ENCODE measurements at regions not wholly inside any gene's neighbourhood (a gene's known extent, or its start where the extent isn't known, plus 50 kb on each side); places are given as distances from the start of the nearest gene placed in this dataset.

DNA sequence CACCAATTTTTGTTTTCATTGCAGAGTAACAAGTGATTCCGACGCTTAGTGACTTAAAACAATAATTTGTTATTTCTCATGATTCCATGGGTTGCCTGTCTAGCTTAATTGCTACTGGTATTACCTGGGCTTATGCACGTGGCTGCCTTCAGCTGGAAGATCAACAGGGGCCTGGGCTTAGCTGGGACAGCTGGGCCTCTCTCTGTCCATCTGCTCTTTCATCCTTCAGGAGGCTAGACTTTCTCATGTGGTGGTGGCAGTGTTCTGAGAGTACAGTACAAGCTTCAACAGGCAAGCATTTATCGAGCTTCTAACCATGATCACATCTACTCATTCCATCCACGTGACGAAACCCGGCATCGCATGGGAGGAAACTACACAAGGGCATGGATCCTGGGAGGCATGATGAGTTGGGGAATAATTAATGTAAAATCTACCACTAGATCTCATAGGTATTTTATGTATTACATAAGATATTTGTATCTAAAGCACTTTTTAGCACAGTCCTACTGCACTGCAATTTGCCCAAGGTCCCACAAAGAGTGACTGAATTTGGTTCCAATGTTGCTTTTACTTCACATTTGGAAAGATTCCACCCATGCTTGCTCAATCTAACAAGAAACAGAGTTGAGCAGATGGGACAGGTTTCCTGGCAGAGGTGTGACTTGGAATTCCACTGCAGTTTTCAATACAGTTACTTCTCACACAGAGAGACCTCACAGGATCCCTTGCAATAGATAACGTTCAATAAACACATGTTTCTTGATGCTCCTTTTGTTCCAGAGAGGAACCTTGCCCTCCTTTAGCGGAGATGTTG is 153.1 kb upstream of the FRMD6 start:
- Histone ChIP-seq H3K9me3 (ENCODE audit: control insufficient read depth, low read length) (no peaks in the 10 kb centered on the region), H3K4me3 (ENCODE audit: insufficient read depth, low read depth, low read length) (no peak overlapping the region), H3K4me1 (ENCODE audit: control insufficient read depth, insufficient read depth, low read length) (no peaks in the 10 kb centered on the region), H3K27me3 (ENCODE audit: control insufficient read depth, insufficient read depth, low read length, poor library complexity, severe bottlenecking) (no peaks in the 10 kb centered on the region), H3K27ac (ENCODE audit: insufficient read depth, low read depth, low read length, poor library complexity, severe bottlenecking) (no peak overlapping the region), H3K36me3 (ENCODE audit: control insufficient read depth, insufficient read depth, low read length) (no peaks in the 10 kb centered on the region)
- 93 to 94% methylated on average over 6 of the region's 10 CpGs for whole genome bisulfite sequencing, 2 experiments

DNA sequence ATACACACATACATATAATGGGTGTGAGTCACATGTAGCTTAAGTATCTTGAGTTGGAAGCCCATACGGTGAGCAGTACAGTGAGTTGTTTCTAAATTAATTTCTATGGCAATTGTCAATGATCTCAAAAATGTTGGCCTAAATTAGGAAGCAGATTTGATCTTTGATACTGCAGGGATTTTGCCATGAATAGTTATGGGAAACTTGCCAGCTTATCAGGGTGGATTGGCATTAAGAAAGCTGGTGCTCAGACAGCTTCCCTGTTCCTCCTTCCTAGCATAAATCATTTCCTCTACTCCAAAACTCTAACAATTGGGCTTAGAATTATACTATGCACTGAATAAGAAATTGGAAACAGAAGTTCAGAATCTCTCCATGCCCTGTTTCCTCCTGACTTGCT is 150.9 kb upstream of the FRMD6 start:
- H3K27ac ChIP-seq (ENCODE audit: insufficient read depth, low read depth, low read length, poor library complexity, severe bottlenecking): no peak overlapping the region
- H3K4me1 ChIP-seq (ENCODE audit: control insufficient read depth, insufficient read depth, low read length): no peaks in the 10 kb centered on the region
- WGBS, 2 experiments: 85 to 94% methylated on average over 1 of the region's 1 CpG
- no peaks in the 10 kb centered on the region for H3K27me3 ChIP-seq (ENCODE audit: control insufficient read depth, insufficient read depth, low read length, poor library complexity, severe bottlenecking)
- H3K4me3 ChIP-seq (ENCODE audit: insufficient read depth, low read depth, low read length): no peak overlapping the region
- H3K9me3 ChIP-seq (ENCODE audit: control insufficient read depth, low read length): no peaks in the 10 kb centered on the region
- no peaks in the 10 kb centered on the region for H3K36me3 ChIP-seq (ENCODE audit: control insufficient read depth, insufficient read depth, low read length)

DNA sequence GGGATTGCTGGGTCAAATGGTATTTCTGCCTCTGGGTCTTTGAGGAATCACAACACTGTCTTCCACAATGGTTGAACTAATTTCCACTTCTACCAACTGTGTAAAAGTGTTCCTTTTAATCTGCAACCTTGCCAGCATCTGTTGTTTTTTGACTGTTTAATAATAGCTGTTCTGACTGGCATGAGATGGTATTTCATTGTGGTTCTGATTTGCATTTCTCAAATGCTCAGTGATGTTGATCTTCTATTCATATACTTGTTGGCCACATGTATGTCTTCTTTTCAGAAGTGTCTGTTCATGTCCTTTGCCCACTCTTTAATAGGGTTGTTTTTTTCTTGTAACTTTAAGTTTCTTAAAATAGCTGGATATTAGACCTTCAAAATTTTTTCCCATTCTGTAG is 150.0 kb upstream of the FRMD6 start:
- Histone ChIP-seq H3K27ac (ENCODE audit: insufficient read depth, low read depth, low read length, poor library complexity, severe bottlenecking) (no peak overlapping the region), H3K9me3 (ENCODE audit: control insufficient read depth, low read length) (no peaks in the 10 kb centered on the region), H3K4me1 (ENCODE audit: control insufficient read depth, insufficient read depth, low read length) (no peaks in the 10 kb centered on the region), H3K36me3 (ENCODE audit: control insufficient read depth, insufficient read depth, low read length) (no peaks in the 10 kb centered on the region), H3K27me3 (ENCODE audit: control insufficient read depth, insufficient read depth, low read length, poor library complexity, severe bottlenecking) (no peaks in the 10 kb centered on the region), H3K4me3 (ENCODE audit: insufficient read depth, low read depth, low read length) (no peak overlapping the region)

GRCh38 chr14:51504669-51505068 is 147.0 kb upstream of the FRMD6 start:
- 89 to 96% methylated on average over 1 of the region's 1 CpG for WGBS, 2 experiments
- Histone ChIP-seq H3K27ac (ENCODE audit: insufficient read depth, low read depth, low read length, poor library complexity, severe bottlenecking) (no peak overlapping the region), H3K36me3 (ENCODE audit: control insufficient read depth, insufficient read depth, low read length) (no peaks in the 10 kb centered on the region), H3K4me1 (ENCODE audit: control insufficient read depth, insufficient read depth, low read length) (peaks cover 5% of the 10 kb centered on the region), H3K27me3 (ENCODE audit: control insufficient read depth, insufficient read depth, low read length, poor library complexity, severe bottlenecking) (no peaks in the 10 kb centered on the region), H3K9me3 (ENCODE audit: control insufficient read depth, low read length) (no peaks in the 10 kb centered on the region), H3K4me3 (ENCODE audit: insufficient read depth, low read depth, low read length) (no peak overlapping the region)

GRCh38 chr14:51507511-51507905 is 144.2 kb upstream of the FRMD6 start:
- H3K27ac ChIP-seq (ENCODE audit: insufficient read depth, low read depth, low read length, poor library complexity, severe bottlenecking): no peak overlapping the region
- no peak overlapping the region for H3K4me3 ChIP-seq (ENCODE audit: insufficient read depth, low read depth, low read length)
- H3K27me3 ChIP-seq (ENCODE audit: control insufficient read depth, insufficient read depth, low read length, poor library complexity, severe bottlenecking): no peaks in the 10 kb centered on the region
- WGBS, 2 experiments: 83 to 88% methylated on average over 2 of the region's 2 CpGs
- H3K9me3 ChIP-seq (ENCODE audit: control insufficient read depth, low read length): no peaks in the 10 kb centered on the region
- H3K4me1 ChIP-seq (ENCODE audit: control insufficient read depth, insufficient read depth, low read length): peaks cover 5% of the 10 kb centered on the region
- no peaks in the 10 kb centered on the region for H3K36me3 ChIP-seq (ENCODE audit: control insufficient read depth, insufficient read depth, low read length)

DNA sequence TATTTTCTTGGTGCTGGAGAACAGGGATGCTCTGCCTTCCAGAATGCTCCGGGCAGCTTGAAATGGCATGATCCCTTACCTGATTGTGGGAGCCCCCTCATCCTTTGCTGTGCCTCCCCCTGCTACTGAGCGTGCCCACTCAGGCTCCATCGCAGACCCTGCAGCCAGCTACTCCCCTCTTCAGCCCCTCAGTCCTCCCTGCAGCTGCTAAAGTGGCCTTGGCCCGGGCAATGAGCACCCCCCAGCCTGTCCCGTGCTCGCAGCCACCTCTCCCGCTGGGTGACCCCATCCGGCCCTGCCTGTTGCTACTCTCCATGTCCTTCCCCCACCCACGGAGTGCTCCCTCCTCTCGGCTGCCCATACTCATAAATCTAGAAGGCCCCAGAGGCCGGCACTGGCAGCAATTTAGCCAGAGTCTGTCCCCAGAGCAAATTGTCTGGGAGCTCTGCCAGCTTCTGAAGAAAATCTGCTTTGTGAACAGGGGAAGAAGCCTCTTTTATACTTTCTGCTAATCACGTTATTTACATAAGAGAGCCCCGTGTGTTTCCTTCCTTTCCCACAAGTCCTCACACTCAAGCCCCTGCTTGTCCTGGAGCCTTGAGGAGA is 143.7 kb upstream of the FRMD6 start:
- WGBS, 2 experiments: 77 to 80% methylated on average over 13 of the region's 13 CpGs
- Histone ChIP-seq H3K4me1 (ENCODE audit: control insufficient read depth, insufficient read depth, low read length) (peaks cover 5% of the 10 kb centered on the region), H3K4me3 (ENCODE audit: insufficient read depth, low read depth, low read length) (no peak overlapping the region), H3K27ac (ENCODE audit: insufficient read depth, low read depth, low read length, poor library complexity, severe bottlenecking) (no peak overlapping the region), H3K27me3 (ENCODE audit: control insufficient read depth, insufficient read depth, low read length, poor library complexity, severe bottlenecking) (no peaks in the 10 kb centered on the region), H3K36me3 (ENCODE audit: control insufficient read depth, insufficient read depth, low read length) (no peaks in the 10 kb centered on the region), H3K9me3 (ENCODE audit: control insufficient read depth, low read length) (no peaks in the 10 kb centered on the region)

- no peaks in the 10 kb centered on the region for H3K9me3 ChIP-seq (ENCODE audit: control insufficient read depth, low read length)
- no peak overlapping the region for H3K4me3 ChIP-seq (ENCODE audit: insufficient read depth, low read depth, low read length)
- H3K4me1 ChIP-seq (ENCODE audit: control insufficient read depth, insufficient read depth, low read length): peaks cover 5% of the 10 kb centered on the region
- H3K27ac ChIP-seq (ENCODE audit: insufficient read depth, low read depth, low read length, poor library complexity, severe bottlenecking): no peak overlapping the region
- H3K27me3 ChIP-seq (ENCODE audit: control insufficient read depth, insufficient read depth, low read length, poor library complexity, severe bottlenecking): no peaks in the 10 kb centered on the region
- no peaks in the 10 kb centered on the region for H3K36me3 ChIP-seq (ENCODE audit: control insufficient read depth, insufficient read depth, low read length)
Observed at GRCh38 chr14:51511265-51511664, 140.4 kb upstream of the FRMD6 start.

DNA sequence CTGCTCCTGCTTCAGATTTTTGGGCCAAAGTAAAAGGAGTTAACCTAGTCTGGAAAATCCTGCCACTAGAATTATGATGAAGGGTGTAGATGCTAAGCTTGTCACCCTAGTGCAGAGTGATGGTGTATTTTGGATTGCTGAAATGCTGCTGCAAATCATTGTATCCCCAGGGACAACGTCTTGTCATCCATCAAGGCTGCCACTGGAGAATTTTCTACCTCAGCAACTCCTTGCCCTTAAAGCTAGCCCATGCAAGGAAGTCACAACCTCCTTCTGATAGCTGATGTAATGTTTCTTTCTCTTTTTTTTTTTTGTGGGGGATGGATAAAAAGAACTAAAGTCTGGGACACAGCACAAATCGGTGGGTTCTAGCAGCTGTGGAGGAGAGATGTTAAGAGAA is 139.4 kb upstream of the FRMD6 start:
- Histone ChIP-seq H3K9me3 (ENCODE audit: control insufficient read depth, low read length) (no peaks in the 10 kb centered on the region), H3K4me1 (ENCODE audit: control insufficient read depth, insufficient read depth, low read length) (peaks cover 5% of the 10 kb centered on the region), H3K36me3 (ENCODE audit: control insufficient read depth, insufficient read depth, low read length) (no peaks in the 10 kb centered on the region), H3K27ac (ENCODE audit: insufficient read depth, low read depth, low read length, poor library complexity, severe bottlenecking) (no peak overlapping the region), H3K4me3 (ENCODE audit: insufficient read depth, low read depth, low read length) (no peak overlapping the region), H3K27me3 (ENCODE audit: control insufficient read depth, insufficient read depth, low read length, poor library complexity, severe bottlenecking) (no peaks in the 10 kb centered on the region)
- 90 to 95% methylated on average over 2 of the region's 2 CpGs for WGBS, 2 experiments

DNA sequence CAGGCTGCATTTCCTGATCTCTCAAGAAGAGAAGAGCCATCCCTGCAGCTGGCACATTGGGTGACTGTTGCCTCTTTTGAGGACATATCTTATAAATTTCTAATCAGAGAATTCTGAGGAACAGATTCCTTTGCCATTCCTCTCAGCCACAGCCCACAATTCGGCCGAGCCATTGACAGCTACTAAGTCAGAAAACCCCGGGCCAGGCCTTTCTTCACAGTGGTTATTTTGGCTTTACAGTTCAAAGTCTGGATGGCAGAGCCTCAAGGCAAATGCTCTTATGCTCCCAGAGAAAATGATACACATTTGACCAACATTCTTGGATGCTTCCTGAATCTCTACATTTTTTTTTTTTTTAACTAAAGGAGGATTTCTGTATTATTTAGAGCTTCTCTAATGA is 138.4 kb upstream of the FRMD6 start:
- Histone ChIP-seq H3K27me3 (ENCODE audit: control insufficient read depth, insufficient read depth, low read length, poor library complexity, severe bottlenecking) (no peaks in the 10 kb centered on the region), H3K9me3 (ENCODE audit: control insufficient read depth, low read length) (no peaks in the 10 kb centered on the region), H3K27ac (ENCODE audit: insufficient read depth, low read depth, low read length, poor library complexity, severe bottlenecking) (no peak overlapping the region), H3K4me1 (ENCODE audit: control insufficient read depth, insufficient read depth, low read length) (no peaks in the 10 kb centered on the region), H3K36me3 (ENCODE audit: control insufficient read depth, insufficient read depth, low read length) (no peaks in the 10 kb centered on the region), H3K4me3 (ENCODE audit: insufficient read depth, low read depth, low read length) (no peak overlapping the region)
- 84 to 98% methylated on average over 3 of the region's 3 CpGs for WGBS, 2 experiments

GRCh38 chr14:51513933-51514332 is 137.8 kb upstream of the FRMD6 start:
- H3K27ac ChIP-seq (ENCODE audit: insufficient read depth, low read depth, low read length, poor library complexity, severe bottlenecking): no peak overlapping the region
- no peaks in the 10 kb centered on the region for H3K4me1 ChIP-seq (ENCODE audit: control insufficient read depth, insufficient read depth, low read length)
- H3K9me3 ChIP-seq (ENCODE audit: control insufficient read depth, low read length): no peaks in the 10 kb centered on the region
- no peaks in the 10 kb centered on the region for H3K27me3 ChIP-seq (ENCODE audit: control insufficient read depth, insufficient read depth, low read length, poor library complexity, severe bottlenecking)
- no peaks in the 10 kb centered on the region for H3K36me3 ChIP-seq (ENCODE audit: control insufficient read depth, insufficient read depth, low read length)
- H3K4me3 ChIP-seq (ENCODE audit: insufficient read depth, low read depth, low read length): no peak overlapping the region
- 88 to 98% methylated on average over 1 to 2 of the region's 2 CpGs for WGBS, 2 experiments

Data from ectodermal cell (in vitro differentiated cells).